ENCODE measurements at regions not wholly inside any gene's neighbourhood (a gene's known extent, or its start where the extent isn't known, plus 50 kb on each side); places are given as distances from the start of the nearest gene placed in this dataset.

DNA sequence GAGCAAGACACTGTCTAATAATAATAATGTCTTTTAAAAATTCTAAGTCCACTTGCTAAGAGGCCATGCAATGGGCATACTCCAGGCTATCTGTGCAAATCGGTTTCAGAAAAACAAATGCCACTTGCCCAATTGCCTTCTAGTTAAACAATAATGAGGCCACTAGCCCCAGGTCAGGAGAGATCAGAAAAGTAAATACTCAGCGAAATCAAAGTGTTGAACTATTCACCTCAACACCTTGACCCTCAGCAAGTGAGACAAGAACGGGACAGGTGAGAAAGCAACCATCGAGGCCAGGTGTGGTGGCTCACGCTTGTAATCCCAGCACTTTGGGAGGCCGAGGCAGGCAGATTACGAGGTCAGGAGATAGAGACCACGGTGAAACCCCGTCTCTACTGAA is 72.3 kb upstream of the SYN3 start (continued):
- TF ChIP-seq ARID5B (CRISPR knock-in tag; IDR thresholded peaks at IDR 0.05): peak; percentile 85
- TF ChIP-seq POLR2G (IDR thresholded peaks at IDR 0.05; ENCODE audit: low read depth, low read length): no peak
- 0 out of 4 replicates have a peak, but pooled peaks of 1 of the 2 experiments have one; percentile 26 for TF ChIP-seq HMGXB4 (CRISPR knock-in tag; IDR thresholded peaks at IDR 0.05; ENCODE audit: borderline replicate concordance in 1 of 2, low read depth in 1 of 2)
- TF ChIP-seq ELF3 (CRISPR knock-in tag; IDR thresholded peaks at IDR 0.05): no peak
- TF ChIP-seq FOXA3 (CRISPR knock-in tag; IDR thresholded peaks at IDR 0.05): peak; percentile 89
- no peak; the same call in 1 of the 2 replicates for TF ChIP-seq ETV5 (CRISPR knock-in tag; IDR thresholded peaks at IDR 0.05; ENCODE audit: borderline replicate concordance)
- TF ChIP-seq FOXJ3 (CRISPR knock-in tag; IDR thresholded peaks at IDR 0.05; ENCODE audit: borderline replicate concordance): peak; percentile 77; the same call in 1 of the 2 replicates
- TF ChIP-seq, protein P1, sequence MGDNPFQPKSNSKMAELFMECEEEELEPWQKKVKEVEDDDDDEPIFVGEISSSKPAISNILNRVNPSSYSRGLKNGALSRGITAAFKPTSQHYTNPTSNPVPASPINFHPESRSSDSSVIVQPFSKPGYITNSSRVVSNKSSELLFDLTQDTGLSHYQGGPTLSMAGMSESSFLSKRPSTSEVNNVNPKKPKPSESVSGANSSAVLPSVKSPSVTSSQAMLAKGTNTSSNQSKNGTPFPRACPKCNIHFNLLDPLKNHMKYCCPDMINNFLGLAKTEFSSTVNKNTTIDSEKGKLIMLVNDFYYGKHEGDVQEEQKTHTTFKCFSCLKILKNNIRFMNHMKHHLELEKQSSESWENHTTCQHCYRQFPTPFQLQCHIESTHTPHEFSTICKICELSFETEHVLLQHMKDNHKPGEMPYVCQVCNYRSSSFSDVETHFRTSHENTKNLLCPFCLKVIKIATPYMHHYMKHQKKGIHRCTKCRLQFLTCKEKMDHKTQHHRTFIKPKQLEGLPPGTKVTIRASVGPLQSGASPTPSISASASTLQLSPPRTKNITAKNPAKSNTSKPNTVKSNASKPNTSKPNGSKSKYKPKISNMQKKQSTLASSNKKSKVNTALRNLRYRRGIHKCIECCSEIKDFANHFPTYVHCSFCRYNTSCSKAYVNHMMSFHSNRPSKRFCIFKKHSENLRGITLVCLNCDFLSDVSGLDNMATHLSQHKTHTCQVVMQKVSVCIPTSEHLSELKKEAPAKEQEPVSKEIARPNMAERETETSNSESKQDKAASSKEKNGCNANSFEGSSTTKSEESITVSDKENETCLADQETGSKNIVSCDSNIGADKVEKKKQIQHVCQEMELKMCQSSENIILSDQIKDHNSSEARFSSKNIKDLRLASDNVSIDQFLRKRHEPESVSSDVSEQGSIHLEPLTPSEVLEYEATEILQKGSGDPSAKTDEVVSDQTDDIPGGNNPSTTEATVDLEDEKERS (CRISPR knock-in tag; IDR thresholded peaks at IDR 0.05): no peak
- TF ChIP-seq, protein P2, sequence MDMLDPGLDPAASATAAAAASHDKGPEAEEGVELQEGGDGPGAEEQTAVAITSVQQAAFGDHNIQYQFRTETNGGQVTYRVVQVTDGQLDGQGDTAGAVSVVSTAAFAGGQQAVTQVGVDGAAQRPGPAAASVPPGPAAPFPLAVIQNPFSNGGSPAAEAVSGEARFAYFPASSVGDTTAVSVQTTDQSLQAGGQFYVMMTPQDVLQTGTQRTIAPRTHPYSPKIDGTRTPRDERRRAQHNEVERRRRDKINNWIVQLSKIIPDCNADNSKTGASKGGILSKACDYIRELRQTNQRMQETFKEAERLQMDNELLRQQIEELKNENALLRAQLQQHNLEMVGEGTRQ (IDR thresholded peaks at IDR 0.05; ENCODE audit: low read depth, low read length): no peak
- TF ChIP-seq, protein P2 (CRISPR knock-in tag; IDR thresholded peaks at IDR 0.05; ENCODE audit: borderline replicate concordance): no peak
- TF ChIP-seq, protein P3, sequence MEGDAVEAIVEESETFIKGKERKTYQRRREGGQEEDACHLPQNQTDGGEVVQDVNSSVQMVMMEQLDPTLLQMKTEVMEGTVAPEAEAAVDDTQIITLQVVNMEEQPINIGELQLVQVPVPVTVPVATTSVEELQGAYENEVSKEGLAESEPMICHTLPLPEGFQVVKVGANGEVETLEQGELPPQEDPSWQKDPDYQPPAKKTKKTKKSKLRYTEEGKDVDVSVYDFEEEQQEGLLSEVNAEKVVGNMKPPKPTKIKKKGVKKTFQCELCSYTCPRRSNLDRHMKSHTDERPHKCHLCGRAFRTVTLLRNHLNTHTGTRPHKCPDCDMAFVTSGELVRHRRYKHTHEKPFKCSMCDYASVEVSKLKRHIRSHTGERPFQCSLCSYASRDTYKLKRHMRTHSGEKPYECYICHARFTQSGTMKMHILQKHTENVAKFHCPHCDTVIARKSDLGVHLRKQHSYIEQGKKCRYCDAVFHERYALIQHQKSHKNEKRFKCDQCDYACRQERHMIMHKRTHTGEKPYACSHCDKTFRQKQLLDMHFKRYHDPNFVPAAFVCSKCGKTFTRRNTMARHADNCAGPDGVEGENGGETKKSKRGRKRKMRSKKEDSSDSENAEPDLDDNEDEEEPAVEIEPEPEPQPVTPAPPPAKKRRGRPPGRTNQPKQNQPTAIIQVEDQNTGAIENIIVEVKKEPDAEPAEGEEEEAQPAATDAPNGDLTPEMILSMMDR (CRISPR knock-in tag; IDR thresholded peaks at IDR 0.05): no peak
- TF ChIP-seq HDAC6 (IDR thresholded peaks at IDR 0.05; ENCODE audit: low read depth, low read length): no peak
- TF ChIP-seq NRL (CRISPR knock-in tag; IDR thresholded peaks at IDR 0.05; ENCODE audit: borderline replicate concordance): no peak
- TF ChIP-seq SP2 (CRISPR knock-in tag; IDR thresholded peaks at IDR 0.05): no peak
- peak; percentile 98 for TF ChIP-seq HMG20B (CRISPR knock-in tag; conservative IDR thresholded peaks at IDR 0.05)
- no peak for TF ChIP-seq ZNF333 (CRISPR knock-in tag; IDR thresholded peaks at IDR 0.05; ENCODE audit: borderline replicate concordance)
- TF ChIP-seq HNRNPLL (IDR thresholded peaks at IDR 0.05; ENCODE audit: low read depth, low read length, poor library complexity, severe bottlenecking): no peak

Data from HepG2 (cell line).